ENCODE measurements at regions not wholly inside any gene's neighbourhood (a gene's known extent, or its start where the extent isn't known, plus 50 kb on each side); places are given as distances from the start of the nearest gene placed in this dataset.

DNA sequence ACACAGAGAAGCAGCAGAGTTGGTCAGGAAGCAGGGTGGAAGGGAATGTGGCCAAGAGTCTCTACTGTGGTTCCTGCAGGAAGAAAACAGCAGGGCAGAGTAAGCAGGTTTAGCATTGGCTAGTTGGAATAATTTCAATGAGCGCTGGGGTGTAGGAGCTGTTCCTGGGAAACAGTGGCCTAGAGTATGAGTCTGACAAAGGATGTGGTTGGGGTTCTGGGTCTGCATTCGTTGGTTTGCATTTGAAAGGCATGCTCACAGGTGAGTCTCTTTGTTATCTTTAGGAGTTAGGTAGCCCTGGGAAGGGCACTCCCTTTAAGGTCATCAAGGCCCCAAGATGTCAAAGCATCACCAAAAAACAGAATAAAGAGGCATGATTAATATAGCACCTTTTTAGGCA is 911.6 kb upstream of the SLC35B3 start:
- WGBS: 64% methylated on average over 2 of the region's 2 CpGs
- Histone ChIP-seq H3K9me3 (ENCODE audit: control insufficient read depth in 4 of 4, low read length in 3 of 4) (peaks cover 0 to 3% (median 0%) of the 10 kb centered on the region in 4 donors), H3K27me3 (ENCODE audit: control insufficient read depth in 4 of 4, insufficient read depth in 4 of 4, low read length in 3 of 4) (peaks cover 0 to 2% (median 0%) of the 10 kb centered on the region in 4 donors), H3K9ac (ENCODE audit: low read depth in 1 of 2, low read length in 2 of 2) (no peak overlapping the region), H3K4me1 (ENCODE audit: control insufficient read depth in 4 of 4, insufficient read depth in 4 of 4, low read length in 3 of 4) (no peaks in the 10 kb centered on the region), H3K4me3 (ENCODE audit: low read depth in 1 of 3, low read length in 3 of 3) (no peak overlapping the region), H3K27ac (ENCODE audit: low read depth in 1 of 2, low read length in 2 of 2) (no peak overlapping the region), H3K36me3 (ENCODE audit: control insufficient read depth in 4 of 4, insufficient read depth in 3 of 4, low read depth in 1 of 4, low read length in 3 of 4) (no peaks in the 10 kb centered on the region)
- no peak for DNase-seq (ENCODE audit: low spot score)
- TF ChIP-seq EGR1 (IDR thresholded peaks at IDR 0.05; ENCODE audit: low read depth in 2 of 2): no peak
- no peak for TF ChIP-seq JUND (IDR thresholded peaks at IDR 0.05)
- TF ChIP-seq, protein P1, sequence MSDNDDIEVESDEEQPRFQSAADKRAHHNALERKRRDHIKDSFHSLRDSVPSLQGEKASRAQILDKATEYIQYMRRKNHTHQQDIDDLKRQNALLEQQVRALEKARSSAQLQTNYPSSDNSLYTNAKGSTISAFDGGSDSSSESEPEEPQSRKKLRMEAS (IDR thresholded peaks at IDR 0.05): no peak
- TF ChIP-seq HNF4G (IDR thresholded peaks at IDR 0.05): no peak
- TF ChIP-seq, protein P2, sequence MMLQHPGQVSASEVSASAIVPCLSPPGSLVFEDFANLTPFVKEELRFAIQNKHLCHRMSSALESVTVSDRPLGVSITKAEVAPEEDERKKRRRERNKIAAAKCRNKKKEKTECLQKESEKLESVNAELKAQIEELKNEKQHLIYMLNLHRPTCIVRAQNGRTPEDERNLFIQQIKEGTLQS (IDR thresholded peaks at IDR 0.05): no peak
- TF ChIP-seq RAD21 (IDR thresholded peaks at IDR 0.05): no peak
- TF ChIP-seq NR2F2 (IDR thresholded peaks at IDR 0.05): no peak
- TF ChIP-seq, protein P3, sequence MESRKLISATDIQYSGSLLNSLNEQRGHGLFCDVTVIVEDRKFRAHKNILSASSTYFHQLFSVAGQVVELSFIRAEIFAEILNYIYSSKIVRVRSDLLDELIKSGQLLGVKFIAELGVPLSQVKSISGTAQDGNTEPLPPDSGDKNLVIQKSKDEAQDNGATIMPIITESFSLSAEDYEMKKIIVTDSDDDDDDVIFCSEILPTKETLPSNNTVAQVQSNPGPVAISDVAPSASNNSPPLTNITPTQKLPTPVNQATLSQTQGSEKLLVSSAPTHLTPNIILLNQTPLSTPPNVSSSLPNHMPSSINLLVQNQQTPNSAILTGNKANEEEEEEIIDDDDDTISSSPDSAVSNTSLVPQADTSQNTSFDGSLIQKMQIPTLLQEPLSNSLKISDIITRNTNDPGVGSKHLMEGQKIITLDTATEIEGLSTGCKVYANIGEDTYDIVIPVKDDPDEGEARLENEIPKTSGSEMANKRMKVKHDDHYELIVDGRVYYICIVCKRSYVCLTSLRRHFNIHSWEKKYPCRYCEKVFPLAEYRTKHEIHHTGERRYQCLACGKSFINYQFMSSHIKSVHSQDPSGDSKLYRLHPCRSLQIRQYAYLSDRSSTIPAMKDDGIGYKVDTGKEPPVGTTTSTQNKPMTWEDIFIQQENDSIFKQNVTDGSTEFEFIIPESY (IDR thresholded peaks at IDR 0.05): no peak
- no peak for TF ChIP-seq HNF4A (conservative IDR thresholded peaks at IDR 0.05)
- TF ChIP-seq, protein P4, sequence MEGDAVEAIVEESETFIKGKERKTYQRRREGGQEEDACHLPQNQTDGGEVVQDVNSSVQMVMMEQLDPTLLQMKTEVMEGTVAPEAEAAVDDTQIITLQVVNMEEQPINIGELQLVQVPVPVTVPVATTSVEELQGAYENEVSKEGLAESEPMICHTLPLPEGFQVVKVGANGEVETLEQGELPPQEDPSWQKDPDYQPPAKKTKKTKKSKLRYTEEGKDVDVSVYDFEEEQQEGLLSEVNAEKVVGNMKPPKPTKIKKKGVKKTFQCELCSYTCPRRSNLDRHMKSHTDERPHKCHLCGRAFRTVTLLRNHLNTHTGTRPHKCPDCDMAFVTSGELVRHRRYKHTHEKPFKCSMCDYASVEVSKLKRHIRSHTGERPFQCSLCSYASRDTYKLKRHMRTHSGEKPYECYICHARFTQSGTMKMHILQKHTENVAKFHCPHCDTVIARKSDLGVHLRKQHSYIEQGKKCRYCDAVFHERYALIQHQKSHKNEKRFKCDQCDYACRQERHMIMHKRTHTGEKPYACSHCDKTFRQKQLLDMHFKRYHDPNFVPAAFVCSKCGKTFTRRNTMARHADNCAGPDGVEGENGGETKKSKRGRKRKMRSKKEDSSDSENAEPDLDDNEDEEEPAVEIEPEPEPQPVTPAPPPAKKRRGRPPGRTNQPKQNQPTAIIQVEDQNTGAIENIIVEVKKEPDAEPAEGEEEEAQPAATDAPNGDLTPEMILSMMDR (IDR thresholded peaks at IDR 0.05; ENCODE audit: low read depth, low read length, missing input control): no peak

DNA sequence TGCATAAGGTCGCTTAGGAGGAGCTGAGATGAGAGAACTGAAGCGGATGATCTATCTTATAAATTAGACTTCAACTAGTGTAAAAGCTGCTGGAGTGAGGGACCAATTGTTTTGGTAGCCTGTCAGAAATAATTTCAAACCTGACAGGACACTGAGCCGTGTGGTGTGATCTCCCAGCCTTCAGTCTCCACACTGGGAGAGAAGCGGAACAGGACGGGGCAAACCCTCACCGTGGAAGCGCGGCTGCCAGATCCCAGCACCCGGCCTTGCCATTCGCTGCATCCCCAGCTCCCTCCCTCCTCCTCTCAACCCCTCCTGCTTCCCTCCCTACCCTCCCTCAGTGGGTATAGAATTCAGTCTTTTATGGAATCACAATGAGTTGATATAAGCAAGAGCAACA is 900.1 kb upstream of the SLC35B3 start:
- no peak overlapping the region for H3K4me3 ChIP-seq (ENCODE audit: low read depth in 1 of 3, low read length in 3 of 3)
- WGBS: 85% methylated on average over 10 of the region's 10 CpGs
- H3K9me3 ChIP-seq (ENCODE audit: control insufficient read depth in 4 of 4, low read length in 3 of 4): no peaks in the 10 kb centered on the region
- TF ChIP-seq, protein P4 (IDR thresholded peaks at IDR 0.05; ENCODE audit: low read depth, low read length, missing input control): no peak
- TF ChIP-seq HNF4A (conservative IDR thresholded peaks at IDR 0.05) (no peak), FOXA2 (IDR thresholded peaks at IDR 0.05) (no peak), YY1 (IDR thresholded peaks at IDR 0.05) (no peak), EGR1 (IDR thresholded peaks at IDR 0.05; ENCODE audit: low read depth in 2 of 2) (no peak), FOXA1 (IDR thresholded peaks at IDR 0.05) (no peak), HNF4G (IDR thresholded peaks at IDR 0.05) (no peak), NR2F2 (IDR thresholded peaks at IDR 0.05) (no peak), GABPA (IDR thresholded peaks at IDR 0.05 in 1 of 2, conservative IDR thresholded peaks at IDR 0.05 in 1 of 2) (no peak), JUND (IDR thresholded peaks at IDR 0.05) (no peak), RXRA (IDR thresholded peaks at IDR 0.05) (no peak), RAD21 (IDR thresholded peaks at IDR 0.05) (no peak), SP1 (IDR thresholded peaks at IDR 0.05) (no peak), TAF1 (conservative IDR thresholded peaks at IDR 0.05) (no peak)
- TF ChIP-seq, protein P1 (IDR thresholded peaks at IDR 0.05): no peak
- TF ChIP-seq, protein P3 (IDR thresholded peaks at IDR 0.05): no peak
- TF ChIP-seq, protein P5, sequence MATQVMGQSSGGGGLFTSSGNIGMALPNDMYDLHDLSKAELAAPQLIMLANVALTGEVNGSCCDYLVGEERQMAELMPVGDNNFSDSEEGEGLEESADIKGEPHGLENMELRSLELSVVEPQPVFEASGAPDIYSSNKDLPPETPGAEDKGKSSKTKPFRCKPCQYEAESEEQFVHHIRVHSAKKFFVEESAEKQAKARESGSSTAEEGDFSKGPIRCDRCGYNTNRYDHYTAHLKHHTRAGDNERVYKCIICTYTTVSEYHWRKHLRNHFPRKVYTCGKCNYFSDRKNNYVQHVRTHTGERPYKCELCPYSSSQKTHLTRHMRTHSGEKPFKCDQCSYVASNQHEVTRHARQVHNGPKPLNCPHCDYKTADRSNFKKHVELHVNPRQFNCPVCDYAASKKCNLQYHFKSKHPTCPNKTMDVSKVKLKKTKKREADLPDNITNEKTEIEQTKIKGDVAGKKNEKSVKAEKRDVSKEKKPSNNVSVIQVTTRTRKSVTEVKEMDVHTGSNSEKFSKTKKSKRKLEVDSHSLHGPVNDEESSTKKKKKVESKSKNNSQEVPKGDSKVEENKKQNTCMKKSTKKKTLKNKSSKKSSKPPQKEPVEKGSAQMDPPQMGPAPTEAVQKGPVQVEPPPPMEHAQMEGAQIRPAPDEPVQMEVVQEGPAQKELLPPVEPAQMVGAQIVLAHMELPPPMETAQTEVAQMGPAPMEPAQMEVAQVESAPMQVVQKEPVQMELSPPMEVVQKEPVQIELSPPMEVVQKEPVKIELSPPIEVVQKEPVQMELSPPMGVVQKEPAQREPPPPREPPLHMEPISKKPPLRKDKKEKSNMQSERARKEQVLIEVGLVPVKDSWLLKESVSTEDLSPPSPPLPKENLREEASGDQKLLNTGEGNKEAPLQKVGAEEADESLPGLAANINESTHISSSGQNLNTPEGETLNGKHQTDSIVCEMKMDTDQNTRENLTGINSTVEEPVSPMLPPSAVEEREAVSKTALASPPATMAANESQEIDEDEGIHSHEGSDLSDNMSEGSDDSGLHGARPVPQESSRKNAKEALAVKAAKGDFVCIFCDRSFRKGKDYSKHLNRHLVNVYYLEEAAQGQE (IDR thresholded peaks at IDR 0.05): no peak
- TF ChIP-seq, protein P2 (IDR thresholded peaks at IDR 0.05): no peak
- no peaks in the 10 kb centered on the region for H3K4me1 ChIP-seq (ENCODE audit: control insufficient read depth in 4 of 4, insufficient read depth in 4 of 4, low read length in 3 of 4)
- no peak overlapping the region for H3K9ac ChIP-seq (ENCODE audit: low read depth in 1 of 2, low read length in 2 of 2)
- DNase-seq (ENCODE audit: low spot score): no peak
- no peaks in the 10 kb centered on the region for H3K36me3 ChIP-seq (ENCODE audit: control insufficient read depth in 4 of 4, insufficient read depth in 3 of 4, low read depth in 1 of 4, low read length in 3 of 4)
- no peak overlapping the region for H3K27ac ChIP-seq (ENCODE audit: low read depth in 1 of 2, low read length in 2 of 2)
- H3K27me3 ChIP-seq (ENCODE audit: control insufficient read depth in 4 of 4, insufficient read depth in 4 of 4, low read length in 3 of 4): no peaks in the 10 kb centered on the region

Measured in liver (tissue), 8 donors.